Panc1 (cell line): ENCODE measurements at regions not wholly inside any gene's neighbourhood (a gene's known extent, or its start where the extent isn't known, plus 50 kb on each side); places are given as distances from the start of the nearest gene placed in this dataset.

ENCODE experiments used
- CTCF ChIP-seq: fragments of 450-650 bp; IDR thresholded peaks from 2 replicates; pipeline ENCODE4 v1.5.1; 2017; ENCODE audit warnings: mild to moderate bottlenecking
- POLR2AphosphoS5 ChIP-seq: IDR thresholded peaks from 2 replicates; pipeline ENCODE4 v1.6.1; 2012; ENCODE audit warnings: mild to moderate bottlenecking, low read depth, low read length, moderate library complexity
- REST ChIP-seq, 2 experiments: IDR thresholded peaks; 2 replicates each; pipeline ENCODE4 v1.6.1; 2011 to 2012; ENCODE audit warnings: low read depth in 2 of 2, control low read depth in 1 of 2, low read length in 1 of 2, mild to moderate bottlenecking in 1 of 2, moderate library complexity in 1 of 2; ENCODE audit not compliant: insufficient read depth in 1 of 2
- SIN3A ChIP-seq: IDR thresholded peaks from 2 replicates; pipeline ENCODE4 v1.6.1; 2012; ENCODE audit warnings: low read depth, mild to moderate bottlenecking, low read length, moderate library complexity, borderline replicate concordance; ENCODE audit not compliant: insufficient read depth
- TCF7L2 ChIP-seq: IDR thresholded peaks from 2 replicates; pipeline ENCODE4 v1.6.1; 2011; ENCODE audit warnings: mild to moderate bottlenecking, low read depth, low read length, inconsistent platforms

GRCh38 chr6:105753207-105753606 lies 332.9 kb upstream of the PRDM1 start:
- no peak for TF ChIP-seq CTCF
- no peak for TF ChIP-seq POLR2AphosphoS5
- no peak for TF ChIP-seq SIN3A
- TF ChIP-seq REST (IDR thresholded peaks at IDR 0.05; ENCODE audit: insufficient read depth in 1 of 2, low read depth in 2 of 2, low read length in 1 of 2): no peak
- no peak for TF ChIP-seq TCF7L2
